GM21360 (cell line): ENCODE measurements at regions not wholly inside any gene's neighbourhood (a gene's known extent, or its start where the extent isn't known, plus 50 kb on each side); places are given as distances from the start of the nearest gene placed in this dataset.
"Not testable (repeated sequence)": the region's sequence is repeated elsewhere in the genome, so short reads cannot be mapped to it uniquely, and the experiment has no call there.

Experiments used
- ATAC-seq: cut with Tn5 transposase; IDR thresholded peaks from one replicate; pipeline ENCODE4 v1.9.1; 2021; ENCODE audit warnings: mild to moderate bottlenecking, moderate library complexity; ENCODE audit not compliant: unreplicated experiment

DNA sequence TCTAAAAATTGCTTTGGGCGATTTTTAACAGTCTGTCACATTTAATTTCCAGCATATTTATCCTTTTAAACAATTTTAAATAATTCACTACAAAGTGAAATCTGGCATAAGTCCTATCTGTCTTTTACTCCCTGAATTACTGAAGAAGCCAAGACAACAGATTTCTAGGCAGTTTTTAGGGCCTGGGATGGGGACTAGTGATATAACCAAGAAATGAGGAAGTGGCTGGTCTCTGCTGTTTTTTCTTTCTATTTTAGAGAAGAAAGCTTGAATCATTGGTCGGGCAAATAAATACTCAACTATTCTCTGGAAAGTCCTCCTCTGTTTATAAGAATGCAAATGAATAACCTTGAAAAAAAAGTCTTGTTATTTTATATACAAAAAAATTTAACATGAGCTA is 79.7 kb upstream of the SSBP2 start:
- no peak for ATAC-seq

DNA sequence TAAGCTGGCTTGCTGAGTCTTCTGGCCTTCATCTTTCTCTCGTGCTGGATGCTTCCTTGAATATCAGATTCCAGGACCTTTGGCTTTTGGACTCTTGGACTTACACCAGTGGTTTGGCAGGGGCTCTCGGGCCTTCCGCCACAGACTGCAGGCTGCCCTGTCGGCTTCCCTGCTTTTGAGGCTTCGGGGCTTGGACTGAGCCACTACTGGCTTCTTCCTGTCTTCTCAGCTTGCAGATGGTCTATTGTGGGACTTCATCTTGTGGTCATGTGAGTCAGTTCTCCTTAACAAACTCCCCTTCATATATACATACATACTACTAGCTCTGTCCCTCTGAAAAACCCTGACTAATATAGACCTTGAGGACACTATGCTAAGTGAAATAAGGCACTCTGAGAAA is 78.3 kb upstream of the SSBP2 start:
- no peak for ATAC-seq

DNA sequence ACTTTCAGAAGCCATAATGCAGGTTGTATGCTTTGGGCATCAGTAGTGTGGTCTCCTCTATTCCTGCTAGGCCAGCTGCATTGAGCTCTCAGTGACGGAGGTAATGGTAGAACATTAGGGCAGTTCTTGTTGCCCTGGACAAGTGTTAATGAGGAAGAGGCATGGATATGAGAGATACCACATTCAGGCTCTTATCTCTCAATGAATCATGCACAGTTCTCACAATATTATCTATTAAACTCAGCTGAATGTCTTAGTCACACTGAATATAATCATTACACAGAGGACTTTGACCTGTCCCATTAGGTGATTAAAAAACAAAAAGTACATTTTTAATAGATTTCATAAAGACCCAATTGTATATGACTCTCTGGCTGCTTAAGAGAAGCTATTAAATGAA is 76.6 kb upstream of the SSBP2 start:
- no peak for ATAC-seq

DNA sequence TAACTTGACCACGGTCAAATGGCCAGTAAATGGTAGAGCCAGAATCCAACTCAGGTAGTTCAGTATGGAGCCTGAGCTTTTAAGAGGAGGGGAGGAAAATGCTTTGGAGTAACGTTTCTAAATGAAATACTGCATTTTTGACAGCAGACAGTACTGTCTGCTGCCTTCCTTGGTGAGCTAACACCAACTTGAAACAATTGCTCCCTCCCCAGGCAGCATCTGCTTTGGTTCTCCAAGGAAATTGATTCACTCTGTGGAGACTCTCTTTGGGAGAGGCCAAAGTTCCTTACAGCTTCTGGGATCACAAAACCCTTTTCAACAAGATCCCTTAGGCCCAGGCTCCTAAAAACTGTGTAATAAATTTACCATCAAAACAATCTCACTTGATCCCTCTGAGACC is 75.2 kb upstream of the SSBP2 start:
- no peak for ATAC-seq

DNA sequence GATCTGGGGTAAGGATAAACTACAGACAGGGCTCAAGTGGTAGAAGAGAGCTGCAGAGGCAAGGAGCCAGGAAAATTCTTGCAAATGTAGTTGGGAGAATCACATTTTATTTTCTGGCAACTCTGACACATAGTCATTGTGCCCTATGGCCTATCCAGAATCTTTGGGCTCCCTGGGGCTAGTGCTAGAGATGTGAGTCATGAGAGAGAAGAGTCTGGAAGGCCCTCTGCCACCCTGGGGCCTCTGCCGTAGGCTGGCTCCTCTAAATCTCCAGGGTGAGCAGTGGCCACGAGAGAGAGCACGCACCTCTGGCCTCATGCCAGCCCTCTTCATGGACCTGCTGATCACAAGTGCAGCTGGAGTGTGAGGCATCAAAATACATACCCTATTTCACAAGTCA is 74.3 kb upstream of the SSBP2 start:
- no peak for ATAC-seq

DNA sequence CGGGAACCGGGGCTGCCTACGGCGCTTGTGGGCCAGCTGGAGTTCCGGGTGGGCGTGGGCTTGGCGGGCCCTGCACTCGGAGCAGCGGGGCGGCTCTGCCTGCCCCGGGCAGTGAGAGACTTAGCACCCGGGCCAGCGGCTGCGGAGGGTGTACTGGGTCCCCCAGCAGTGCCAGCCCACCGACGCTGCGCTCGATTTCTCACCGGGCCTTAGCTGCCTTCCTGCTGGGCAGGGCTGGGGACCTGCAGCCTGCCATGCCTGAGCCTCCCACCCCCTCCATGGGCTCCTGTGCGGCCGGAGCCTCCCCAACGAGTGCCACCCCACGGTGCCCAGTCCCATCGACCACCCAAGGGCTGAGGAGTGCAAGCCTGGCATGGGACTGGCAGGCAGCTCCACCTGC is 72.8 kb upstream of the SSBP2 start:
- ATAC-seq = not testable (repeated sequence)

DNA sequence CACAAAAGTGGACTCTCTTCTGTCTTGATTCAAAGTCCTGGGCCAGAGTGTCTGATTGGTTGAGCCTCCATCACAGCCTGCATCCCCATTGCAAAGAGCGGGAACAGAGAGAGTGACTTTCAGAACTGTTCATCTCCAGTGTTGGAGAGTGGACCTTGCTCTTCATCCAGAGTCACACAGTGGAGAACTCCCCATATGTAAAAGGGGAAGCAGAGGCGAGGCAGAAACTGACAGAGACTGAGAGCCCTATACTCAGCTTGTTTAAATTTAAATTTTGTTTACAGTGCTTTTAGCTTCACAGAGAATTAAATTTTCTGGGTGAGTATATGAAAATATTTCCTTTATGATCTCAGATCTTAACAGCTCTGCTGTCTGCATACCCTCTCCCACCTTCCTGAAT is 70.0 kb upstream of the SSBP2 start:
- ATAC-seq = no peak

DNA sequence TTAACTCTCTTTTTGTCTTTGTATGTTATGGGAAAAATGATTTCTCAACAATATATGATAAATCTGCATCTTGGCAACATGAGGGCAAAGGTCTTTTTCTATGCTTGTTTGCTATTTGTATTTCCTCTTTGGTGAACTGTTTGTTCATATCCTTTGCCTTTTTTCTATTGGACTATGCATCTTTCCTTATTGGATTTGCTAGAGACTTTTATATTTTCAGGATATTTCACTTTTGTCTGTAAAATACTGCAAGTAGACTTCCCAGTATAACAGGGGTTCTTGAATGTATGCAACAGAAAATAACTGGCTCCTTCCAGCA is 69.4 kb upstream of the SSBP2 start:
- ATAC-seq = no peak

DNA sequence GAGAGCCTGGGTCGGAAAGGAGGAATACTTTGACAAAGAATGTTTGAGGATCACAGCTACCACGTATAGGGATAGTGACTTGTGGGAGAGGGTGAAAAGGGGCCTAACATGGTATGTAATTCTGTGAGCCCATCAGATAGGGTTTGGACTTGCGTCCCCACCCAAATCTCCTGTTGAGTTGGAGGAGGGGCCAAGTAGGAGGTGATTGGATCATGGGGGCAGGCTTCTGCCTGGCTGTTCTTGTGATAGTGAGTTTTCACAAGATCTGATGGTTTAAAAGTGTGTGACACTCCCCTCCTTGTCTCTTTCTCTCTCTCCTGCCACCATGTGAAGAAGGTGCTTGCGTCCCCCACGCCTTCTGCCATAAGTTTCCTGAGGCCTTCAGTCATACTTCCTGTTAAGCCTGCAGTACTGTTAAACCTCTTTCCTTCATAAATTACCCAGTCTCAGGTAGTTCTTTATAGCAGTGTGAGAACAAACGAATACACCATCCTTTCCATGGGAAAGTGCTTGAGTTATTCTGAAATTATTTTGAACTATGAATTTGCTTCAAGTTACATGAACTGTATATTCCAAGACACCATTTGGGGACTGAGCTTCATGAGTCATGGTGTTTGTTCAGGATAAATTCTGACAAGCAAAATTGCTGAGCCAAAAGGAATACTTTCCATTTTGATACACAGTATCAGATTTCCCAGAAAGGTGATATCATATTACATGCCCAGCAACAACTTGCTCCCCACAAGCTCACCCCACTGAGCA is 68.8 kb upstream of the SSBP2 start:
- ATAC-seq = no peak

DNA sequence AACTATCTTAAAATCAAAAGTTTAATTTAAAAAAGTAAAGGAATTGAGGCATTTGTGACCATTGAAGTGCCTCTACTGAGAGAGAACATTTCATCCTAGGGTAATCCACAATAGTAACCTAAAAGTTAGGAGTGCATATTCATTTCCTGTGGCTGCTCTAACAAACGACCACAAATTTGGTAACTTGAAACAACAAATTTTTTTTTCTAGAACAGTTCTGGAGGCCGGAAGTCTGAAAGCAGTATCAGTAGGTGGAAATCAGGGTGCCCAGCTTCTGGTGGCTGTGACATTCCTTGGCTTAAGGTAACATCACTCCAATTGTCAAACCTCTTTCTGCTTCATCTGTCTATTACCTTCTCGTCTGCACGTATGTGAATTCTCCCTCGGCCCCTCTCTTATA is 67.1 kb upstream of the SSBP2 start:
- ATAC-seq = no peak

DNA sequence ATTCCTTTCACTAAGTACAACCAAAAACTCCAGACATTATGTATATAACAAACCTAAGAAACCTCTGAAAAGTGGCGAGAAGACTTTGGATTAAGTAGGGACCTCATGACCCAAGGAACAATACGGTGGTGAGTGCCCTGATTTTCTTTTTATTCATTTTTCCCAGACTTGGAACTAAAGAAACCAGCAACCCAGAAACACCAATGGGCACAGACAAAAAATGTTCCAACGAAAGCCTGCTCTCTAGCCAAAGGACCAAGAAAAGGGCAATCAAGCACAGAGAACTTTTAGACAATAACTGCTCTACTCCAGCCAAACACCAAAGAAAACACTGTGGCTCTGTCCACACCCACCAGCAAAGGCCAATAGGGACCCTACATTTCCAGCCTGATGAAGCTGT is 66.2 kb upstream of the SSBP2 start:
- ATAC-seq = no peak

DNA sequence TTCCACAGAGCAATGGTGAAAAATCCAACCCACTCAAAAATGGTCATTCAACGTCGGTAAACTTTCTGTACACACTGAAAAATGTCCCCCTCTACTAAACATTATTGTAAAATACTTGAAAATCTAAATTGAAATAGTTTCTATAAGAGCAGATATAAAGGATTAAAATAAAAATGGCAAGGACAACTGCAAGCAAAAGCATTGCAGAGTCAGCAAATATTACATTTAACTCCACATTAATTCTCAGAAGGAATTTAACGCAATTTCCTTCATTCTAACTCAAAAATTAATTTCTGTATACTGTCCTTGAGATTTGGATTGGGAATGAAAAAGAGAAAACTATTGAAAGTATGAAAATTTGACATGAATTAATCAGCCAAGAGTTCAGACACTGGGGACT is 64.4 kb upstream of the SSBP2 start:
- no peak for ATAC-seq

DNA sequence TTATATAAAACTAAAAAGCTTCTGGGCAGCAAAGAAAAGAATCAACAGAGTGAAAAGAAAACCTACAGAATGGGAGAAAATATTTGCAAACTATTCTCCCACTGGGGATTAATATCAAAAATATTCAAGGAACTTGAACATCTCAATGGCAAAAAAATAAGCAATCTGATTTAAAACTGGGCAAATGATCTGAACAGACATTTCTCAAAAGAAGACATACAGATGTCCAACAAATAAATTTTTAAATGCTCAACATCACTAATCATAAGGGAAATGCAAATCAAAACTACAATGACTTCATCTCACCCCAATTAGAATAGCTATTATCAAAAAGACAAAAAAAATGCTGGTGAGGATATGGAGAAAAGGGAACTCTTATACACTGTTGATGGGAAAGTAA is 57.2 kb upstream of the SSBP2 start:
- ATAC-seq = no peak

DNA sequence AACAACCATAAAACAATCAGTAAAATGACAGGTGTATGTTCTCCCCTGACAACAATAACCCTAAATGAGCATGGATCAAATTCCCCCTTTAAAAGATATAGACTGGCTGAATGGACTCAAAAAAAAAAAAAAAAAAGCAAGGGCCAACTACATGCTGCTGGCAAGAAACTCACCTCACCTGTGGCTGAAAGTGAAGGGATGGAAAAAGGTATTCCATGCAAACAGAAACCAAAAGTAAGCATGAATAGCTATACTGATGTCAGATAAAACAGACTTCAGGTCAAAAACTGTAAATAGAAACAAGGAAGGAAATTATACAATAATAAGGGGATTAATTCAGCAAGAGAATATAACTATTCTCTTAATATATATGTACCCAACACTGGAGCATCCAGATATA is 54.2 kb upstream of the SSBP2 start:
- no peak for ATAC-seq

DNA sequence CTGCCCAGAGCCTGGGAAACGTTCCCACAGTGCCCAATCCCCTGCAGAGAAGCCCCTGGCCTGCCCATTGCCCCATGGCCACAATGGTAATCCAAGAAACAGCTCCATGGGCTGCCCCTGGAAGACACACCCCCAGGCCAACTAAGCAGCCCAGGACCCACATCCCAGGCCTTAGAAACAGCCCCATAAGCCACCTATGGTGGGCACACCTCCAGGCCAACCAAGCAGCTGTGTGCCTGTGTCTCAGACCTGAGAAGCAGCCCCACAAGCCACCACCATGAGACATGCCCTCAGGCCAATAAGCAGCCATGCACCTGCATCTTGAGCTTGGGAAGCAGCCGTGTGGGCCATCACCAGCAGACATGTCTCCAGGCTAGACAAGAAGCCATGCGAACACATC is 52.9 kb upstream of the SSBP2 start:
- no peak for ATAC-seq

DNA sequence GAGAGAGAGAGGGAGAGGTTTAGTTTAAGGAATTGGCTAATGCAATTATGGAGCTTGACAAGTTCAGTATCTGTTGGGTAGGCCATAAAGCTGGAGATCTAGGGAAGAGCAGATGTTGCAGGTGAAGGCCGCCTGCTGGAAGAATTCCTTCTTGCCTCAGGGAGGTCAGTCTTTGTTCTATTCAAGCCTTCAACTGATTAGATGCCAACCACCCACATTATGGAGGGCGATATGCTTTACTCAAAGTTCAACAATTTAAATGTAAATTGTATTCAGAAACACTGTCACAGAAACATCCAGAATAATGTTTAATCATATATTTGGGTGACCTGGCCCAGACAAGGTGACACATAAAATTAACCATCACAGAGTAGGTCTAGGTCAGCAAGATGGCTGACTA is 51.7 kb upstream of the SSBP2 start:
- no peak for ATAC-seq

DNA sequence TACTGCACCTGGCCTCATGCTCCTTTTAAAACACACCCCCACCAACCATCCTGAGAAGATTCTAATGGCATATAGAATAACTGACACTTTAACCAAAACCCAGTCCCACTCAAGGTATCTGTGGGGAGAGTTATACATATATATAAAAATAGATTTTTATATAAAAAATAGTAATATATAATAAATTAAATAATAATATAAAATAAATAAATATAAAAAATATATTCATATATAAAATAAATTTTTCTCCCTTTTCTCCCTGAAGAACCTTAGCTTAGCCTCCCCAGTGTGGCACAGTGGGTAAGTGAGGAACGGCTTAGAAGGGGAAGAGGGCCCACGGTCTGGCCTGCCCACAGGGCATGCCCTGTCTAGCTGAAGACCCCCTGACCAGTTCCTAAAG is 51.1 kb upstream of the SSBP2 start:
- no peak for ATAC-seq

DNA sequence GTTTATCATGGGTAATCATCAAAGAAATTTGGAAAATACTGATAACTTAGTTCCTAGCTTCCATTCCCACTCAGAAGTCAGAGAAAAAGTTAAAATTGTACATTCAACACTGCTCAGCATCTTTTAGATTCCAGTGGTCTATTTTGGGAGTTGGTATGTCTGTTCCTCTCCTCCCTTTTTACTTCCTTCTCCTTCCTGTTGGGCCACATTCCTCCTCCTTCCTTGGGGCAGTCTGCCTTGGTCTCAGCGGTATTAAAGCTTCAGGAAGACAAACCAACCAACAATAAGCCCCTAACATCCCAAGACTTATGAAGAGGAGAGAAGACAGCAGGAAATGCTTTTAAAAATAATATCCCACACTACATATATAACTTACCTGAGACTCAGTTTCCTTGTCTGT is 49.9 kb upstream of the SSBP2 start:
- ATAC-seq = no peak
